GM18909 (cell line): ENCODE measurements at regions not wholly inside any gene's neighbourhood (a gene's known extent, or its start where the extent isn't known, plus 50 kb on each side); places are given as distances from the start of the nearest gene placed in this dataset.
"Not testable (repeated sequence)": the region's sequence is repeated elsewhere in the genome, so short reads cannot be mapped to it uniquely, and the experiment has no call there.

Experiments used
- ATAC-seq: cut with Tn5 transposase; IDR thresholded peaks from one replicate; pipeline ENCODE4 v1.9.1; 2021; ENCODE audit warnings: mild to moderate bottlenecking; ENCODE audit not compliant: unreplicated experiment, poor library complexity

GRCh38 chr6:26795474-26796307, 136.1 kb upstream of the ZNF322 start:
- not testable (repeated sequence) for ATAC-seq

GRCh38 chr6:26799903-26800633, 140.5 kb upstream of the ZNF322 start:
- ATAC-seq, result not testable (repeated sequence)

GRCh38 chr6:26803762-26804161, 144.2 kb upstream of the ZNF322 start:
- ATAC-seq, result not testable (repeated sequence)

GRCh38 chr6:26811486-26812116, 152.1 kb upstream of the ZNF322 start:
- ATAC-seq, result not testable (repeated sequence)

- ATAC-seq, result not testable (repeated sequence)
These were observed 159.2 kb upstream of the ZNF322 start for GRCh38 chr6:26818640-26819225.

GRCh38 chr6:26827965-26828364, 168.4 kb upstream of the ZNF322 start:
- ATAC-seq, result not testable (repeated sequence)

- ATAC-seq, result not testable (repeated sequence)
These were observed 169.9 kb upstream of the ZNF322 start for GRCh38 chr6:26829480-26829879.

- not testable (repeated sequence) for ATAC-seq
These were observed 171.4 kb upstream of the ZNF322 start for GRCh38 chr6:26830992-26831391.

- ATAC-seq, result not testable (repeated sequence)
These were observed 176.2 kb upstream of the ZNF322 start for GRCh38 chr6:26835707-26836106.

- ATAC-seq, result not testable (repeated sequence)
These were observed 177.1 kb upstream of the ZNF322 start for GRCh38 chr6:26836657-26837056.

- not testable (repeated sequence) for ATAC-seq
These were observed 185.3 kb upstream of the ZNF322 start for GRCh38 chr6:26844823-26845222.

- not testable (repeated sequence) for ATAC-seq
These were observed 197.7 kb upstream of the ZNF322 start for GRCh38 chr6:26857289-26857688.

GRCh38 chr6:26859067-26859770, 199.7 kb upstream of the ZNF322 start:
- ATAC-seq, result not testable (repeated sequence)

GRCh38 chr6:26859771-26860163, 200.2 kb upstream of the ZNF322 start:
- ATAC-seq, result not testable (repeated sequence)

GRCh38 chr6:26861913-26862312, 202.4 kb upstream of the ZNF322 start:
- ATAC-seq, result not testable (repeated sequence)

- ATAC-seq, result not testable (repeated sequence)
These were observed 204.1 kb upstream of the ZNF322 start for GRCh38 chr6:26863641-26864040.

- not testable (repeated sequence) for ATAC-seq
These were observed 239.2 kb upstream of the ZNF322 start for GRCh38 chr6:26898785-26899184.

GRCh38 chr6:26924206-26924605, 264.7 kb upstream of the ZNF322 start:
- not testable (repeated sequence) for ATAC-seq

GRCh38 chr6:26928190-26928589, 268.6 kb upstream of the ZNF322 start:
- not testable (repeated sequence) for ATAC-seq

GRCh38 chr6:26937258-26937657, 277.7 kb upstream of the ZNF322 start:
- not testable (repeated sequence) for ATAC-seq
